ENCODE measurements at regions not wholly inside any gene's neighbourhood (a gene's known extent, or its start where the extent isn't known, plus 50 kb on each side); places are given as distances from the start of the nearest gene placed in this dataset.

DNA sequence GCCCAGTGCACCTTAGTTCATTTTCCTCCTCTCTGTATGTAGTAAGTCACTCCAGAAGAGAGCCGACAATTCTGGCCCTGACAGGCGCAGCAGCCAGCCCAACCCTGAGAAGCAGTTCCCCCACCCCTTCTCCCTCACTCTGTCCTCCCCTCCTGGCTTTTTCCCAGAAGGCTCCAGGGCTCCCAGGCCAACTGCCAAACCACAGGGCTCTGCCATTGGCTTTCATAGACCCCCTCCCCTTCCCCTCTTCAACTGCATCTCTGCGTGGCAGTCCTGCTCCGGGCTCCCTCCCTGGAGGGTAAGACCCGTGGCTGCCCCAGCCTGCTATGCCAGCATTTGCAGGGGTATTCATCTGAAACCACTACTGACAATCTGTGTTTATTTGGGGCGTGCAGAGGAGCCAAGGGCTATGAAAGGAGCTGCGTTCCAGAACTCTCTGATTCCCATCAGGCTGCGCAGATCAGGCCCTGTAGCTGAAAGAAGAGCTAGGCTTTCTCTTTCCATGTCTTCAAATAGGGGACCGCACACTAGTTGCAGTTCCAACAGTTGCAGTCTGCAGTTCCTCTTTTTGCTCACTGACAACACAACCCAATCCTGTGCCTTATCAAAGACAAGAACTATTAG, 388.6 kb upstream of the TNP1 start:
- DNase-seq (ENCODE audit: low spot score) = peak; percentile 93

DNA sequence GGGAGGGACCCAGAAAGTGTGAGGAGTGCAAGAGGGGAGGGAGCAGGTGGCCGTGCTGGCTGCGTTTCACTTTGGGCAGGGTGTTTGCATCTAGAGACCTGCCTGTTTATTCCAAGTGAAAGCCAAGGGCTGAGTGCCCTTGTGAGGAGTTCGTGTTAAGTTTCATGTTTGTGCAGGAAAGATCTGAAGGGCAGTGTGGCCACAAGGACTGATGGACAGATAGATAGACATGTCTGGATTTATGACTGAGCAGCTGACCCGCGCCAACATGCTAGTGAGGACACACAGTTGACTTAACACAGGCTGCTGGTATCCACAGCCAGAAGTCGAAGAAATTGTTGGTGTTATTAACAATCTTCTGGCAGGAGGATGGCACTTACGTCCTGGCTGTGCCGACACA, 387.6 kb upstream of the TNP1 start:
- peak; percentile 48 for DNase-seq (ENCODE audit: low spot score)

GRCh38 chr2:217246108-217246507, 386.2 kb upstream of the TNP1 start:
- DNase-seq (ENCODE audit: low spot score) = no peak

DNA sequence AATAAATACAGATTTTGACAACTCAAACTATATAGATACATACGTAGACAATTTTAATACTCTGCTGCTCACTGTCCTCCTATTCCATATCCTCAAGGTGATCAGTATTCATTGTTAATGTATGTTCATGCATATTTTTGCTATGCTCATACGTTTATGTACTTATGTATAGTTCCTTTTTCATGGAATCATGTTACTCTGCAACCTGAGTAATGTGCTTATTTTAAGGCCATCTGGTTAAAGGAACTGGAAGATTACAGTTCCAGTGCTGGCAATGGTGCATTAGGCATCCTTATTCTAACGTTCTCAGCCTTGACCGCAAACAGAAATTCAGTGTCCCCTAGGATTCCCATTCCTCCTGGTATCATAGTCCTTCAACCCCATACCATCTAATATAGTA, 385.0 kb upstream of the TNP1 start:
- peak; percentile 14 for DNase-seq (ENCODE audit: low spot score)

DNA sequence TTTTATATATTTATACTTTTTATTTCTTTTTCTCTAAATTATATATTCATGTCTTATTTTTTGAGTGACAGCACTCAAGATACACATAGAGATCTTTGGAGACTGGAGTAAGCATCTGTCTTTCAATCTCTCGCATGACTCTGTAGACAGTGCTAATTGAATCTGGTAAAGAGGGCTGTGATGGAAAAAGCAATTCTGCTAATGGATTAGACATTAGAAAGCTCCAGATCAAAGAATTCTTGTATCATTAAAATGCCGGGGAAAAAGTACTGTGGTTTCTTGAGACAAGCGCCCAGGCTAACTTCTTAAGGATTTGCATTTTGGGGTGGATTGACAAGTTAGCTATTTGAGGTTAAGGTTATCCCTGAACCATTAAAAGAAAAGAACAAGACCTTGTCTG, 383.1 kb upstream of the TNP1 start:
- DNase-seq (ENCODE audit: low spot score) = peak; percentile 70

DNA sequence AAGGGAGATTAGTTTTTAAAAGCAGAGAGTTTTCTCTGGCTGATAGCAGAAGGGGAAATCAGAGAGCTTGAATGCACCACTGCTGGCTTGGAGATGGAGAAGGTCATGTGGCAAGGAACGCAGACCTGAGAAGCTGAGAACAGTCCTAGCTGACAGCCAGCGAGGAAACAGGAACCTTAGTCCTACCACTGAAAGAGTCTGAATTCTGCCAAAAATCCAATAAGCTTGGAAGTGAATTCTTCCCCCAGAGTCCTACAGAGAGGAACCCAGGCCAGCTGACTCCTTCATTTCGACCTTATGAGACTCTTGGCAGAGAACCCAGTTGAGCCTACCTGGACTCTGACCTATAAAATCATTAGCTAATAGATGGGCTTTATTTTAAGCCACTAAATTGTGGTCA, 371.9 kb upstream of the TNP1 start:
- no peak for DNase-seq (ENCODE audit: low spot score)

GRCh38 chr2:217231212-217231611, 371.3 kb upstream of the TNP1 start:
- DNase-seq (ENCODE audit: low spot score) = no peak

- no peak for DNase-seq (ENCODE audit: low spot score)
Measured at GRCh38 chr2:217228732-217229131, 368.9 kb upstream of the TNP1 start.

- no peak for DNase-seq (ENCODE audit: low spot score)
Measured at GRCh38 chr2:217227794-217228193, 367.9 kb upstream of the TNP1 start.

- no peak for DNase-seq (ENCODE audit: low spot score)
Measured at GRCh38 chr2:217225596-217225995, 365.7 kb upstream of the TNP1 start.

GRCh38 chr2:217223222-217223930, 363.5 kb upstream of the TNP1 start:
- no peak for DNase-seq (ENCODE audit: low spot score)

DNA sequence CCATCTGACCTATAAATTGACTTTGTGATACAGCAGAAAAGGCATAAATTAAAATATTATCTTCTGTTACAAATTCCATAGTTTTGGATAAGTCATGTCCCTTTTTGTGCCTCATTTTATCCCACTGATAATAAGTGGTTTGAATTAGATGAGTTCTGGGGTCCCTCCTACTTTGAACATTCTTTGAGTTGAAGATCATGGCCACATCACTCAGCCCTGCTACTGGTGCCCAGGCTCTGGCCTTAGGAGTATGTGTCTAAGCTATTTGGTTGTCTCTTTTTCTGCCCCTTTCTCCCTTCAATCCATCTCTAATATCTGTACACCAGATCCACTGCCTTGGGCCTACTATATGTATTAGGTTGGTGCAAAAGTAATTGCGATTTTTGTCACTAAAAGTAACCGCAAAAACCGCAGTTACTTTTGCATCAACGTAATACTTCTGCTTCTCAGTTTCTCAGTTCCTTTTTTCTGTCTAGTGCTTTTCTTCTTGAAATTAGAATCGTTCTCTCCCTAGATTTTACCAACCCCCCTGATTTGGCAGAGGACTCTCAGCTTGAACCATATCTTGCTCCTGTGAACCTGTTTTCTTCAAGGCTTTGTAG, 362.5 kb upstream of the TNP1 start:
- no peak for DNase-seq (ENCODE audit: low spot score)

DNA sequence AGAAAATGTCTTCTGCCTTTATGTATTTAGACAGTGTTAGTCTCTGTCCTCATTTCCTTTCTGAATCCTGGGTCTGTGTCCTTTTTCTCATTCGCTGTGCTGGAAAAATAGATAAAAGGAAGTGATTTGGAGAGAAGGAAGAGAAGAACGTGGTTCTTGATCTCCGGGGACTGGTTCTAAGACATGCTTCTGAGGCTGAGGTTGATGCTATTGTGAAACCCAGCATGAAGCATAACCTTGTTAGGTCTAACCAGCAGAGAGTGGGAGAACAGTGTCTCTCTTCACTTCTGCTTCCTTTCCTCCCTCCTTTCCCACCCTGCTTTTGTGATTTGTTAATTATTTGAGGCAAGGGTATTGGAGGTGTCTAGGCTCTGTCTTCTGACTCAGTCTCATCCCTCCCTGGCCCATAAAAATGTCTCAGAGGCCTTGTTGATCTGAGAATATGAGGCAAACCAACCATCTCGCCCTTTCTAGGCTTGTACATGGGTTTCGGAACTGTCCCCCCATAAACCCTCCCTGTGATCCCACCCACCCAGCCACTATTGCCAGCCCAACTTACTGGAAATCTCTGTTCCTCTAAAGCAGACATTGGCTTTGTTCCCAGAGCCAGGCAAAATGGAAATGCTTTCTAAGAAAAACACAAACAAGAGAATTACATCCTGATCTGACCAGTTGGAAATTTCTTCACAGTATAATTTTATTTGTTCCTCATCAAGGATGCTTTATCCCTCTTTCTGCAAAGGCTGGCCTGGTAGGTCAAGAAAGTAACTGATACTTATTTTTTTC, 360.6 kb upstream of the TNP1 start:
- DNase-seq (ENCODE audit: low spot score) = no peak

DNA sequence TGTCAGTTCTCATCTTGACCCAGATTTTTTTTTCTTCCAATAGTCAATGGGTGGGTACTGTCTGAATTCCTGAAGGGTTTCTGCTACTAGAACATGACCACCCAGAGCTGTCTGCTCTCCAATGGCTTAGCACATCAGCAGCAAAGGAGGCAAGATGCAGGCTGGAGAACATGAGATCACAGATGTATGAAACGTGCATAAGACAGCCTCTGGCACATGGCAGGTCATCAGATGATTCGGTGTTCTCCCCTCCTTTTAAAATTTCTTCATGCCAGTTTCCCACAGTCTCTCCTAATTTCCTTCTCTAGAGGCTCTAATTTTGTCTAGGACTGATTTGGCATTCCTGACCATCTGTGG, 359.3 kb upstream of the TNP1 start:
- no peak for DNase-seq (ENCODE audit: low spot score)

GRCh38 chr2:217218269-217219163, 358.7 kb upstream of the TNP1 start:
- DNase-seq (ENCODE audit: low spot score) = peak; percentile 17

GRCh38 chr2:217216982-217217381, 357.1 kb upstream of the TNP1 start:
- DNase-seq (ENCODE audit: low spot score) = peak; percentile 79

DNA sequence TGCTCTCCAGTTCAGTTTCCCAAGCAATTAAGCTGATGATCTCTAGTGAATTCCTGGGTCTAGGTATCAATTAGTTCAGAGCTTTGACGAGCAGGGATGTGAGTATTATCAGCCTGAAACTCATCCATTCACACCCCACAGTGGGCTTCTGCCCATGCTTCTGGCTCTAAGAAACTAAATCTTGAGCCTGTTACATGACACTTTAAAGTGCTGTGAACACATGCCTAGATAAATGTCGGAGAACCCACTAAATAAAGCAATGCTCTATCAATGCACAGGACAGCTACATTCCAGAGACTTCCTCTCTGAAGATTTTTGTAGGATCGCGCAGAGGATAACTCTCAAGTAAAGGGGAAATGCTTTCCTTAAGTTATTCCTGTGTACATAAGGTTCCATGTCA, 356.5 kb upstream of the TNP1 start:
- peak; percentile 58 for DNase-seq (ENCODE audit: low spot score)

- peak; percentile 80 for DNase-seq (ENCODE audit: low spot score)
Measured at GRCh38 chr2:217215877-217216276, 356.0 kb upstream of the TNP1 start.

DNA sequence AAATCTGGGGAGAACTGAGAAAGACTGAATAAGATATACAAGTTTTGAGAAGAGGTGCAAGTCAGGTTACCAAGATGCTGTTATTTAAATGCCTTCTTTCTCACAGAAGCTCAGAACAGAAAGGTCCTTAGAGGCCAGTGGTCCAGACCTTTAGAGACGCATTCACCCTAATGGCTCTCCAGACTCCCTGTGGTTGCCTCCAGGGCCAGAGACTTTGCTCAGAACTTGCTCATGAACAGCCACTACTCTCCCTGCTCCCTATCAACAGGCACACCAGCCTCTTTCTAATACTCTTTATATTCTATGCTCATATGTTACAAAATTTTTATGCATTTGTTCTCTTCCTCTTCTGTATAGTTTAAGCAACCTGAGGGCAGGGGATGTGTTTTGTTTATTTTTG, 349.0 kb upstream of the TNP1 start:
- no peak for DNase-seq (ENCODE audit: low spot score)

DNA sequence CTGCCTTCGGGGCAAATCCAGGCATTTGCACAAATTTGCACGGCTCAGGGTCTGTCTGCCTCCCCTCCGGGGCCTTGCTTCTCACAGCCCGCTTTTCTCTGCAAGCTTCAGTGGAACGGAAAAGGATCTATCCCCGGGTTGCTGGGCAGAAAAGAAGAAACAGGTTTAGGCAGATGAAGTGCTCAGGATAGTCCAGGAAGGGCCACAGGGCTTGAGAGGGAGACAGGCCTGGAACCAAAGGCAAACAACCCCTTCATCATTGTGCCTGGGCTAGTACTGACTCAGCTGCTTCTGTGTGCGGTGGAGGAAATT, 347.8 kb upstream of the TNP1 start:
- no peak for DNase-seq (ENCODE audit: low spot score)

DNA sequence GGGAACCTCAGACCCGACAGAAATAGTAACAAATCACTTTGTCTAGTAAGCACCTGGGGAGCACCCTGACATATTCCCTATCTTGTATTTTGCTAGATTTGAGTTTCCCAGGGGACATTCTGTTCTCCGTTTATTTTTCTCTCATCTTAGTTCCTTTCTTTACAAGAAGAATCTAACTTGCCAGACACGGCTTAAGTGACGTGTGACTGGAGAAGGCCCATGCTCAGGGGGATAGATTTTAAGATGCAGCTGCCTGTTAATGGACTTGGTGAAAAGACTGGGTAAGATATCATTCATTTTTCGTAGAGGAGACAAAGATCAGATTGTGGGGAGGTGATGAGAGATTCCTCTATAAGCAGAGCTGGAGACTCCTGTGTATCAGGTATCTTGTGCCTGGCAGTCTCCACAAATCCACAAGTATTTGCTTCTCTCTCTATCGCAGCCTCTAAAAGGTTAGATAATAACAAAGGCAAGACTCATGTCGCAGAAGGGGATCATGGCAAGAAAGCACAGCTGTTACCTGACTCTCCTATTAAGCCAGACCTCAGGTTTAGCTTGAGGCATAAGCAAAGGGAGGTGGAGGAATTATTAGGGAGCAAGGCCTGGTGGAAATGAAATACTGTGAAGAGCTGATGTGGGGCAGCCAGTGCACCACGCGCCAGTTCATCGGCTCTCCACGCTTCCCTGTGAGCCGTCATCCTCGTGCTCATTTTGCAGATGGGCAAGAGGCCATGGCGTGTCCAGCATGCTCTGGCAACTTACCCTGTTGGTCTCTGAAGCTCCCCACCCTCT, 347.2 kb upstream of the TNP1 start:
- peak; percentile 72 for DNase-seq (ENCODE audit: low spot score)
